GM20431 (cell line): ENCODE measurements at regions not wholly inside any gene's neighbourhood (a gene's known extent, or its start where the extent isn't known, plus 50 kb on each side); places are given as distances from the start of the nearest gene placed in this dataset.

Experiments
- in situ Hi-C: fragments of 300-500 bp; cut with MseI, MboI; formaldehyde crosslinking; loops from one replicate; pipeline ENCODE4 v1.15.0; 2020; ENCODE audit warnings: low sequenced_read_pairs; ENCODE audit not compliant: unreplicated experiment

- in situ Hi-C loops: no loop called here
Observed at GRCh38 chr3:72262736-72263135, 477.8 kb upstream of the PROK2 start.

GRCh38 chr3:72261566-72262564 is 476.9 kb upstream of the PROK2 start:
- in situ Hi-C loops: no loop called here

- in situ Hi-C loops: no loop called here
Observed at GRCh38 chr3:72260588-72260910, 475.6 kb upstream of the PROK2 start.

GRCh38 chr3:72259755-72260587 is 475.0 kb upstream of the PROK2 start:
- in situ Hi-C loops: no loop called here

- in situ Hi-C loops: no loop called here
Observed at GRCh38 chr3:72258361-72259141, 473.6 kb upstream of the PROK2 start.

GRCh38 chr3:72257738-72258137 is 472.8 kb upstream of the PROK2 start:
- in situ Hi-C loops: no loop called here

- in situ Hi-C loops: no loop called here
Observed at GRCh38 chr3:72257203-72257602, 472.3 kb upstream of the PROK2 start.

- in situ Hi-C loops: no loop called here
Observed at GRCh38 chr3:72256716-72257115, 471.8 kb upstream of the PROK2 start.

GRCh38 chr3:72255791-72256559 is 471.0 kb upstream of the PROK2 start:
- in situ Hi-C loops: no loop called here

- in situ Hi-C loops: no loop called here
Observed at GRCh38 chr3:72255191-72255590, 470.2 kb upstream of the PROK2 start.

- in situ Hi-C loops: no loop called here
Observed at GRCh38 chr3:72254483-72254882, 469.5 kb upstream of the PROK2 start.

- in situ Hi-C loops: no loop called here
Observed at GRCh38 chr3:72250725-72251124, 465.8 kb upstream of the PROK2 start.

- in situ Hi-C loops: no loop called here
Observed at GRCh38 chr3:72248869-72249268, 463.9 kb upstream of the PROK2 start.

GRCh38 chr3:72248389-72248761 is 463.4 kb upstream of the PROK2 start:
- in situ Hi-C loops: no loop called here

GRCh38 chr3:72247645-72248388 is 462.9 kb upstream of the PROK2 start:
- in situ Hi-C loops: no loop called here

- in situ Hi-C loops: no loop called here
Observed at GRCh38 chr3:72247126-72247525, 462.2 kb upstream of the PROK2 start.

- in situ Hi-C loops: no loop called here
Observed at GRCh38 chr3:72246685-72247084, 461.7 kb upstream of the PROK2 start.

- in situ Hi-C loops: no loop called here
Observed at GRCh38 chr3:72245183-72245811, 460.3 kb upstream of the PROK2 start.

- in situ Hi-C loops: no loop called here
Observed at GRCh38 chr3:72244396-72244795, 459.4 kb upstream of the PROK2 start.
